Liver (tissue), 8 donors: ENCODE measurements at regions not wholly inside any gene's neighbourhood (a gene's known extent, or its start where the extent isn't known, plus 50 kb on each side); places are given as distances from the start of the nearest gene placed in this dataset.

ENCODE experiments used
- DNase-seq: peaks from one replicate; pipeline ENCODE4 v3.0.0-alpha.2; 2017; ENCODE audit warnings: low spot score
- H3K27ac ChIP-seq, 2 donors: one replicate each; pipeline ENCODE4 v1.7.0; 2013; ENCODE audit warnings: inconsistent platforms in 2 of 2, low read length in 2 of 2, control low read depth in 1 of 2, low read depth in 1 of 2, mild to moderate bottlenecking in 1 of 2
- H3K27me3 ChIP-seq, 4 donors: one replicate each; pipeline versions ENCODE4 v1.6.1 to v1.7.0; 2013; ENCODE audit warnings: low read length in 3 of 4, inconsistent platforms in 1 of 4, mild to moderate bottlenecking in 1 of 4, moderate library complexity in 1 of 4; ENCODE audit not compliant: control insufficient read depth in 4 of 4, insufficient read depth in 4 of 4
- H3K36me3 ChIP-seq, 4 donors: one replicate each; pipeline versions ENCODE4 v1.6.1 to v1.7.0; 2013; ENCODE audit warnings: low read length in 3 of 4, mild to moderate bottlenecking in 3 of 4, low read depth in 1 of 4, moderate library complexity in 1 of 4; ENCODE audit not compliant: control insufficient read depth in 4 of 4, insufficient read depth in 3 of 4
- H3K4me1 ChIP-seq, 4 donors: one replicate each; pipeline versions ENCODE4 v1.6.1 to v1.7.0; 2013; ENCODE audit warnings: low read length in 3 of 4, mild to moderate bottlenecking in 3 of 4, moderate library complexity in 1 of 4; ENCODE audit not compliant: control insufficient read depth in 4 of 4, insufficient read depth in 4 of 4
- H3K4me3 ChIP-seq, 3 donors: one replicate each; pipeline versions ENCODE4 v1.6.1 to v1.7.0; 2013; ENCODE audit warnings: low read length in 3 of 3, control low read depth in 1 of 3, low read depth in 1 of 3, mild to moderate bottlenecking in 1 of 3
- H3K9ac ChIP-seq, 2 donors: one replicate each; pipeline ENCODE4 v1.7.0; 2013; ENCODE audit warnings: low read length in 2 of 2, mild to moderate bottlenecking in 2 of 2, moderate library complexity in 2 of 2, control low read depth in 1 of 2, low read depth in 1 of 2
- H3K9me3 ChIP-seq, 4 donors: one replicate each; pipeline versions ENCODE4 v1.6.1 to v1.7.0; 2013; ENCODE audit warnings: low read length in 3 of 4; ENCODE audit not compliant: control insufficient read depth in 4 of 4
- ATF3 ChIP-seq: IDR thresholded peaks from 2 replicates; pipeline ENCODE4 v1.6.1; 2016; ENCODE audit warnings: antibody characterized with exemption
- CTCF ChIP-seq: fragments of 150-350 bp; IDR thresholded peaks from 2 replicates; pipeline ENCODE4 v1.5.1; 2017; ENCODE audit warnings: improper control_type of control experiment, low read depth, low read length; ENCODE audit not compliant: missing input control
- EGR1 ChIP-seq, 2 donors: IDR thresholded peaks; 2 replicates each; pipeline ENCODE4 v1.6.1; 2016 to 2018; ENCODE audit warnings: antibody characterized with exemption in 2 of 2, low read depth in 2 of 2
- FOXA1 ChIP-seq: IDR thresholded peaks from 2 replicates; pipeline ENCODE4 v1.6.1; 2016; ENCODE audit warnings: antibody characterized with exemption
- FOXA2 ChIP-seq: IDR thresholded peaks from 2 replicates; pipeline ENCODE4 v1.6.1; 2016; ENCODE audit warnings: antibody characterized with exemption
- GABPA ChIP-seq, 2 donors: IDR thresholded peaks in 1 of 2; conservative IDR thresholded peaks in 1 of 2; 2 replicates each; pipeline ENCODE4 v1.6.1; 2016; ENCODE audit warnings: antibody characterized with exemption in 2 of 2, mild to moderate bottlenecking in 1 of 2, moderate library complexity in 1 of 2
- HNF4A ChIP-seq, 2 donors: conservative IDR thresholded peaks; 2 replicates each; pipeline ENCODE4 v1.6.1; 2016; ENCODE audit warnings: antibody characterized with exemption in 2 of 2, mild to moderate bottlenecking in 2 of 2
- HNF4G ChIP-seq: IDR thresholded peaks from 2 replicates; pipeline ENCODE4 v1.6.1; 2016; ENCODE audit warnings: antibody characterized with exemption
- JUND ChIP-seq, 2 donors: IDR thresholded peaks; 2 replicates each; pipeline ENCODE4 v1.6.1; 2016; ENCODE audit warnings: antibody characterized with exemption in 2 of 2
- MAX ChIP-seq: IDR thresholded peaks from 2 replicates; pipeline ENCODE4 v1.6.1; 2016; ENCODE audit warnings: antibody characterized with exemption
- NR2F2 ChIP-seq: IDR thresholded peaks from 2 replicates; pipeline ENCODE4 v1.6.1; 2016; ENCODE audit warnings: antibody characterized with exemption
- RAD21 ChIP-seq, 2 donors: IDR thresholded peaks; 2 replicates each; pipeline ENCODE4 v1.6.1; 2016; ENCODE audit warnings: antibody characterized with exemption in 2 of 2, mild to moderate bottlenecking in 2 of 2
- REST ChIP-seq: IDR thresholded peaks from 2 replicates; pipeline ENCODE4 v1.6.1; 2016; ENCODE audit warnings: antibody characterized with exemption, mild to moderate bottlenecking
- RXRA ChIP-seq, 2 donors: IDR thresholded peaks; 2 replicates each; pipeline ENCODE4 v1.6.1; 2017 to 2018; ENCODE audit warnings: antibody characterized with exemption in 2 of 2, mild to moderate bottlenecking in 1 of 2
- SP1 ChIP-seq: IDR thresholded peaks from 2 replicates; pipeline ENCODE4 v1.6.1; 2018; ENCODE audit warnings: antibody characterized with exemption, mild to moderate bottlenecking
- TAF1 ChIP-seq: conservative IDR thresholded peaks from 2 replicates; pipeline ENCODE4 v1.6.1; 2016; ENCODE audit warnings: antibody characterized with exemption, mild to moderate bottlenecking
- YY1 ChIP-seq: IDR thresholded peaks from 2 replicates; pipeline ENCODE4 v1.6.1; 2016; ENCODE audit warnings: antibody characterized with exemption, mild to moderate bottlenecking
- ZBTB33 ChIP-seq: IDR thresholded peaks from 2 replicates; pipeline ENCODE4 v1.6.1; 2016; ENCODE audit warnings: antibody characterized with exemption
- WGBS: extraction: QIAGEN DNeasy Blood & Tissue Kit; methylation state at CpG from one replicate; pipeline ENCODE4 v1.1.7; 2013; 5-methylcytosine and 5-hydroxymethylcytosine counted together
- donor health status: healthy.
- donor health status: healthy.
- donor health status: healthy.
- donor health status: healthy.
- donor health status: healthy.

GRCh38 chr12:88758176-88758575 is 177.9 kb upstream of the KITLG start:
- H3K4me1 ChIP-seq: no peaks in the 10 kb centered on the region
- no peak for TF ChIP-seq HNF4G
- TF ChIP-seq YY1: no peak
- no peak for TF ChIP-seq CTCF
- TF ChIP-seq NR2F2: no peak
- no peak for TF ChIP-seq JUND (IDR thresholded peaks at IDR 0.05)
- no peak for TF ChIP-seq RXRA (IDR thresholded peaks at IDR 0.05)
- H3K27ac ChIP-seq: no peak overlapping the region
- no peak overlapping the region for H3K9ac ChIP-seq
- H3K9me3 ChIP-seq: no peaks in the 10 kb centered on the region
- no peak overlapping the region for H3K4me3 ChIP-seq
- no peaks in the 10 kb centered on the region for H3K36me3 ChIP-seq
- DNase-seq: no peak
- no peaks in the 10 kb centered on the region for H3K27me3 ChIP-seq
- WGBS: 89% methylated on average over 4 of the region's 4 CpGs

GRCh38 chr12:88756917-88757316 is 176.6 kb upstream of the KITLG start:
- H3K4me3 ChIP-seq: no peak overlapping the region
- peaks cover 0 to 9% (median 4%) of the 10 kb centered on the region in 4 donors for H3K4me1 ChIP-seq
- no peaks in the 10 kb centered on the region for H3K27me3 ChIP-seq
- H3K9ac ChIP-seq: no peak overlapping the region
- no peak overlapping the region for H3K27ac ChIP-seq
- H3K9me3 ChIP-seq: no peaks in the 10 kb centered on the region
- WGBS: 87% methylated on average over 4 of the region's 4 CpGs
- no peaks in the 10 kb centered on the region for H3K36me3 ChIP-seq
- TF ChIP-seq JUND (IDR thresholded peaks at IDR 0.05) (no peak), FOXA1 (no peak), HNF4G (no peak), TAF1 (no peak), RXRA (IDR thresholded peaks at IDR 0.05) (no peak), MAX (no peak), YY1 (no peak), NR2F2 (no peak), HNF4A (conservative IDR thresholded peaks at IDR 0.05) (no peak), ATF3 (no peak), RAD21 (IDR thresholded peaks at IDR 0.05) (no peak), FOXA2 (no peak), ZBTB33 (no peak), GABPA (IDR thresholded peaks at IDR 0.05 in 1 of 2, conservative IDR thresholded peaks at IDR 0.05 in 1 of 2) (no peak), REST (no peak), EGR1 (IDR thresholded peaks at IDR 0.05; ENCODE audit: low read depth in 2 of 2) (no peak), CTCF (no peak), SP1 (no peak)
- DNase-seq: no peak
